HepG2 (cell line): ENCODE measurements at regions not wholly inside any gene's neighbourhood (a gene's known extent, or its start where the extent isn't known, plus 50 kb on each side); places are given as distances from the start of the nearest gene placed in this dataset.

Experiments
- ATAC-seq: fragments of 200-7000 bp; cut with Tn5 transposase; 3 replicates; pipeline ENCODE4 v1.9.1; 2020; ENCODE audit warnings: mild to moderate bottlenecking, moderate library complexity
- BruUV-seq: library from RNA; stranded (reverse); fragments of 400-500 nt; replicated peaks from 2 replicates; lab custom pipeline; 2021; lab: Mats Ljungman, UMichigan
- CTCF ChIA-PET: fragments of 300-600 bp; formaldehyde crosslinking; extraction: SDS; loops from one replicate; lab custom pipeline; 2021; ENCODE audit warnings: low total read pairs, inconsistent platforms, low intra/inter-chr PET ratio; lab: Yijun Ruan, JAX
- POLR2A ChIA-PET: fragments of 350-600 bp; sonication (Branson Sonifier 250); formaldehyde crosslinking; loops from one replicate; lab custom pipeline; 2020; ENCODE audit warnings: antibody characterized with exemption, inconsistent platforms; lab: Yijun Ruan, JAX
- DNase-seq: peaks from one replicate; pipeline ENCODE4 v3.0.0-alpha.2; 2015; ENCODE audit warnings: low spot score
- FAIRE-seq: peaks from 3 replicates; lab custom pipeline; 2011; peaks lifted over from hg19 to GRCh38; lab: Jason Lieb, UNC
- H2AFZ ChIP-seq: one replicate; pipeline ENCODE4 v1.6.1; 2011; ENCODE audit warnings: low read length, inconsistent platforms
- H3K27ac ChIP-seq: fragments of 300-600 bp; 3 replicates; pipeline ENCODE4 v1.8.0; 2011; ENCODE audit warnings: mixed run types, mild to moderate bottlenecking, mixed read lengths, low read length, inconsistent platforms; ENCODE audit not compliant: insufficient read depth; ENCODE audit errors: extremely low read length
- H3K27me3 ChIP-seq, 2 experiments: fragments of 200-600 bp in 1 of 2; 2 replicates in 1 of 2; 3 replicates in 1 of 2; pipeline versions ENCODE4 v1.6.0 to v1.8.0; 2011; ENCODE audit warnings: low read length in 2 of 2, mild to moderate bottlenecking in 2 of 2, moderate library complexity in 2 of 2, inconsistent platforms in 1 of 2; ENCODE audit not compliant: insufficient read depth in 2 of 2, control insufficient read depth in 1 of 2
- H3K36me3 ChIP-seq, 2 experiments: fragments of 200-600 bp in 1 of 2; replicated peaks in 1 of 2; 2 replicates in 1 of 2; 3 replicates in 1 of 2; pipeline versions ENCODE4 v1.5.1 to v1.8.0; 2011; ENCODE audit warnings: low read length in 2 of 2, inconsistent platforms in 1 of 2; ENCODE audit not compliant: insufficient read depth in 2 of 2, control insufficient read depth in 1 of 2
- H3K4me1 ChIP-seq: 2 replicates; pipeline ENCODE4 v1.5.1; 2012; ENCODE audit warnings: low read length, inconsistent platforms; ENCODE audit not compliant: insufficient read depth
- H3K4me2 ChIP-seq: 2 replicates; pipeline ENCODE4 v1.6.0; 2011; ENCODE audit warnings: low read depth, low read length, inconsistent platforms
- H3K4me3 ChIP-seq, 3 experiments: fragments of 200-600 bp in 1 of 3; sonication (generic), shearing (Covaris generic) in 1 of 3; replicated peaks in 1 of 3; 2 replicates each; pipeline ENCODE4 v1.5.1; 2011 to 2016; ENCODE audit warnings: low read length in 3 of 3, inconsistent platforms in 2 of 3, low read depth in 2 of 3, mild to moderate bottlenecking in 2 of 3, control low read depth in 1 of 3, mixed read lengths in 1 of 3; ENCODE audit not compliant: insufficient read depth in 1 of 3
- H3K79me2 ChIP-seq: one replicate; pipeline ENCODE4 v1.6.1; 2011; ENCODE audit warnings: low read length, inconsistent platforms; ENCODE audit not compliant: insufficient read depth
- H3K9ac ChIP-seq: 2 replicates; pipeline ENCODE4 v1.6.0; 2011; ENCODE audit warnings: mild to moderate bottlenecking, low read depth, low read length, inconsistent platforms; ENCODE audit not compliant: insufficient read depth
- H3K9me3 ChIP-seq: 2 replicates; pipeline ENCODE4 v1.5.1; 2012; ENCODE audit warnings: mild to moderate bottlenecking, low read length
- H4K20me1 ChIP-seq: 2 replicates; pipeline ENCODE4 v1.6.0; 2011; ENCODE audit warnings: inconsistent platforms, mild to moderate bottlenecking, low read length, moderate library complexity; ENCODE audit not compliant: insufficient read depth
- CBX1 ChIP-seq: IDR thresholded peaks from one replicate; pipeline ENCODE4 v1.6.1; 2016; ENCODE audit warnings: antibody characterized with exemption, low read depth
- ERF ChIP-seq: IDR thresholded peaks from 2 replicates; pipeline ENCODE4 v1.6.1; 2018; ENCODE audit warnings: missing biosample characterization, missing genetic modification reagents
- HOXA5 ChIP-seq: sonication (generic); formaldehyde crosslinking; IDR thresholded peaks from 2 replicates; pipeline ENCODE4 v1.4.0; 2020; ENCODE audit warnings: missing genetic modification reagents
- RBFOX2 ChIP-seq: fragments of 200-400 bp; formaldehyde crosslinking; IDR thresholded peaks from 2 replicates; pipeline ENCODE4 v1.6.1; 2017; ENCODE audit warnings: low read depth, mild to moderate bottlenecking, low read length
- ZSCAN29 ChIP-seq: sonication (generic); formaldehyde crosslinking; conservative IDR thresholded peaks from 2 replicates; pipeline ENCODE4 v1.4.0; 2020; ENCODE audit warnings: mild to moderate bottlenecking, missing genetic modification reagents
- WGBS: methylation state at CpG from one replicate; pipeline ENCODE4 v1.1.6; 2017; ENCODE audit warnings: low lambda C conversion rate; 5-methylcytosine and 5-hydroxymethylcytosine counted together
- in situ Hi-C: cut with HindIII; loops from 2 replicates; pipeline ENCODE4 v1.10.0; 2017; ENCODE audit warnings: low pct_unique_long_range_greater_than_20kb; ENCODE audit not compliant: extremely low pct_ligation_motif_present
- intact Hi-C: fragments of 100-400 bp; cut with micrococcal nuclease; formaldehyde crosslinking; loops from one replicate; pipeline ENCODE4 v1.10.0; 2022; ENCODE audit not compliant: unreplicated experiment
- TF ChIP-seq, protein P1 (sequence below): IDR thresholded peaks from 2 replicates; pipeline ENCODE4 v1.4.0; 2020; ENCODE audit warnings: mild to moderate bottlenecking, missing genetic modification reagents

DNA sequence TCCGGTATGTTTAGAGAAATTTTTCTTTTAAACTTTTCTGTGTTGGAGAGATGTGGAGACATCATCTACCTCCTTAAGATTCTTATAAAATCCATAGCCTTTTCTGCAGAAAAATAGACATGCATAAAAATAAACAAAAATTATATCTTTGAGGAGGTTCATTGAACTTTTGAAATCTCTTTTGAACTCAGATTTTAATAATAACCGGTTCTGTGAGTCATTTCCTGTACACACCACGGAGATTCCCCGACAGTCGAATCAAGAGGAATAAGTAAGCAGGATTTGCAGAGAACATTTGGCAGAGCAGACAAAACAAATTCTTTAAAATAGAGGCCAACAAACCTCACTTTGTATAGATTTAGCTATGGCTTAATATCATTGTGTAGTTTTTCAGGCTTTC lies 918.7 kb upstream of the POU3F4 start:
- intact Hi-C loops = no loop called here
- no peaks in the 10 kb centered on the region for H3K4me1 ChIP-seq
- no peak overlapping the region for H3K27ac ChIP-seq
- FAIRE-seq (no peak), ATAC-seq (no peak), DNase-seq (no peak)
- 25% methylated on average over 5 of the region's 5 CpGs for WGBS
- POLR2A ChIA-PET = no interaction called here
- no peaks in the 10 kb centered on the region for H3K79me2 ChIP-seq
- in situ Hi-C loops = no loop called here
- H3K4me3 ChIP-seq = no peak overlapping the region
- CTCF ChIA-PET = no interaction called here
- BruUV-seq = no TSS peak
- no peaks in the 10 kb centered on the region for H3K27me3 ChIP-seq
- H3K36me3 ChIP-seq = no peaks in the 10 kb centered on the region
- no peak overlapping the region for H3K9ac ChIP-seq
- TF ChIP-seq RBFOX2 (no peak), ZSCAN29 (CRISPR knock-in tag) (no peak), ERF (CRISPR knock-in tag) (no peak), HOXA5 (CRISPR knock-in tag) (no peak), CBX1 (no peak)
- TF ChIP-seq, protein P1, sequence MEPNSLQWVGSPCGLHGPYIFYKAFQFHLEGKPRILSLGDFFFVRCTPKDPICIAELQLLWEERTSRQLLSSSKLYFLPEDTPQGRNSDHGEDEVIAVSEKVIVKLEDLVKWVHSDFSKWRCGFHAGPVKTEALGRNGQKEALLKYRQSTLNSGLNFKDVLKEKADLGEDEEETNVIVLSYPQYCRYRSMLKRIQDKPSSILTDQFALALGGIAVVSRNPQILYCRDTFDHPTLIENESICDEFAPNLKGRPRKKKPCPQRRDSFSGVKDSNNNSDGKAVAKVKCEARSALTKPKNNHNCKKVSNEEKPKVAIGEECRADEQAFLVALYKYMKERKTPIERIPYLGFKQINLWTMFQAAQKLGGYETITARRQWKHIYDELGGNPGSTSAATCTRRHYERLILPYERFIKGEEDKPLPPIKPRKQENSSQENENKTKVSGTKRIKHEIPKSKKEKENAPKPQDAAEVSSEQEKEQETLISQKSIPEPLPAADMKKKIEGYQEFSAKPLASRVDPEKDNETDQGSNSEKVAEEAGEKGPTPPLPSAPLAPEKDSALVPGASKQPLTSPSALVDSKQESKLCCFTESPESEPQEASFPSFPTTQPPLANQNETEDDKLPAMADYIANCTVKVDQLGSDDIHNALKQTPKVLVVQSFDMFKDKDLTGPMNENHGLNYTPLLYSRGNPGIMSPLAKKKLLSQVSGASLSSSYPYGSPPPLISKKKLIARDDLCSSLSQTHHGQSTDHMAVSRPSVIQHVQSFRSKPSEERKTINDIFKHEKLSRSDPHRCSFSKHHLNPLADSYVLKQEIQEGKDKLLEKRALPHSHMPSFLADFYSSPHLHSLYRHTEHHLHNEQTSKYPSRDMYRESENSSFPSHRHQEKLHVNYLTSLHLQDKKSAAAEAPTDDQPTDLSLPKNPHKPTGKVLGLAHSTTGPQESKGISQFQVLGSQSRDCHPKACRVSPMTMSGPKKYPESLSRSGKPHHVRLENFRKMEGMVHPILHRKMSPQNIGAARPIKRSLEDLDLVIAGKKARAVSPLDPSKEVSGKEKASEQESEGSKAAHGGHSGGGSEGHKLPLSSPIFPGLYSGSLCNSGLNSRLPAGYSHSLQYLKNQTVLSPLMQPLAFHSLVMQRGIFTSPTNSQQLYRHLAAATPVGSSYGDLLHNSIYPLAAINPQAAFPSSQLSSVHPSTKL (CRISPR knock-in tag) = no peak
- TF ChIP-seq, all 625 proteins: peak for 0
- H2AFZ ChIP-seq = no peak overlapping the region
- no peak overlapping the region for H3K4me2 ChIP-seq
- no peaks in the 10 kb centered on the region for H4K20me1 ChIP-seq
- peaks cover 43% of the 10 kb centered on the region; the same call in 1 of the 2 replicates for H3K9me3 ChIP-seq
